GM23338 (cell line): ENCODE measurements at regions not wholly inside any gene's neighbourhood (a gene's known extent, or its start where the extent isn't known, plus 50 kb on each side); places are given as distances from the start of the nearest gene placed in this dataset.

Experiments
- ATAC-seq: fragments of 200-7000 bp; cut with Tn5 transposase; 3 replicates; pipeline ENCODE4 v1.9.1; 2020
- DNase-seq: peaks from one replicate; pipeline ENCODE4 v3.0.0-alpha.2; 2015; ENCODE audit warnings: low spot score
- H2AFZ ChIP-seq: fragments of 200-600 bp; sonication (generic); 2 replicates; pipeline ENCODE4 v1.8.0; 2016; ENCODE audit warnings: antibody characterized with exemption, mild to moderate bottlenecking, moderate library complexity
- H3F3A ChIP-seq: fragments of 200-600 bp; sonication (generic); replicated peaks from 2 replicates; pipeline ENCODE4 v1.8.0; 2017; ENCODE audit warnings: antibody characterized with exemption, mixed run types, low read depth
- H3K27ac ChIP-seq: fragments of 200-600 bp; sonication (generic); 2 replicates; pipeline ENCODE4 v1.6.1; 2016; ENCODE audit warnings: low read depth
- H3K27me3 ChIP-seq: fragments of 200-600 bp; sonication (generic); 2 replicates; pipeline ENCODE4 v1.8.0; 2016; ENCODE audit warnings: mild to moderate bottlenecking, mixed run types, moderate library complexity; ENCODE audit not compliant: insufficient read depth
- H3K36me3 ChIP-seq: fragments of 200-600 bp; sonication (generic); 2 replicates; pipeline ENCODE4 v1.8.0; 2016; ENCODE audit warnings: mild to moderate bottlenecking; ENCODE audit not compliant: insufficient read depth
- H3K4me1 ChIP-seq: fragments of 200-600 bp; sonication (generic); 2 replicates; pipeline ENCODE4 v1.8.0; 2016; ENCODE audit warnings: mild to moderate bottlenecking, moderate library complexity; ENCODE audit not compliant: insufficient read depth
- H3K4me2 ChIP-seq: fragments of 200-600 bp; sonication (generic); 2 replicates; pipeline ENCODE4 v1.7.1; 2017; ENCODE audit warnings: mixed run types
- H3K4me3 ChIP-seq: fragments of 200-600 bp; sonication (generic); 2 replicates; pipeline ENCODE4 v1.6.1; 2016; ENCODE audit warnings: mixed run types
- H3K79me2 ChIP-seq: fragments of 200-600 bp; sonication (generic); replicated peaks from 2 replicates; pipeline ENCODE4 v1.8.0; 2017; ENCODE audit warnings: mild to moderate bottlenecking; ENCODE audit not compliant: insufficient read depth
- H3K9me2 ChIP-seq: fragments of 200-600 bp; sonication (generic); 2 replicates; pipeline ENCODE4 v1.8.0; 2017; ENCODE audit not compliant: insufficient read depth
- H4K20me1 ChIP-seq: fragments of 200-600 bp; sonication (generic); replicated peaks from 2 replicates; pipeline ENCODE4 v1.8.0; 2017; ENCODE audit warnings: mild to moderate bottlenecking; ENCODE audit not compliant: insufficient read depth
- H3K27ac Mint-ChIP-seq: 2 replicates; pipeline ENCODE4 v1.8.0; 2020; ENCODE audit warnings: inconsistent platforms, mild to moderate bottlenecking, moderate library complexity, mixed read lengths
- H3K27me3 Mint-ChIP-seq: 3 replicates; pipeline ENCODE4 v1.8.0; 2022; ENCODE audit warnings: low read depth, mild to moderate bottlenecking, moderate library complexity, mixed read lengths, inconsistent platforms; ENCODE audit not compliant: insufficient read depth, poor library complexity
- H3K36me3 Mint-ChIP-seq: 3 replicates; pipeline ENCODE4 v1.8.0; 2021; ENCODE audit warnings: low read depth, mild to moderate bottlenecking, inconsistent platforms, moderate library complexity, mixed read lengths
- H3K4me1 Mint-ChIP-seq: 3 replicates; pipeline ENCODE4 v1.8.0; 2020; ENCODE audit warnings: mild to moderate bottlenecking, inconsistent platforms, mixed read lengths
- H3K4me3 Mint-ChIP-seq: 3 replicates; pipeline ENCODE4 v1.8.0; 2021; ENCODE audit warnings: moderate library complexity, mild to moderate bottlenecking, inconsistent platforms, mixed read lengths
- H3K9me3 Mint-ChIP-seq: 3 replicates; pipeline ENCODE4 v1.8.0; 2020; ENCODE audit warnings: moderate library complexity, mild to moderate bottlenecking, inconsistent platforms, mixed read lengths
- CREB1 ChIP-seq: fragments of 250-450 bp; sonication (Bioruptor Pico); IDR thresholded peaks from 2 replicates; pipeline ENCODE4 v1.5.0; 2020; ENCODE audit warnings: low read depth, mild to moderate bottlenecking, moderate library complexity
- EZH2 ChIP-seq: fragments of 200-600 bp; sonication (generic); IDR thresholded peaks from one replicate; pipeline ENCODE4 v1.8.0; 2017; ENCODE audit warnings: antibody characterized with exemption, mild to moderate bottlenecking, low read depth; ENCODE audit not compliant: unreplicated experiment
- EZH2phosphoT487 ChIP-seq: fragments of 200-600 bp; sonication (generic); IDR thresholded peaks from one replicate; pipeline ENCODE4 v1.8.1; 2018; ENCODE audit warnings: antibody characterized with exemption; ENCODE audit not compliant: unreplicated experiment
- JUNB ChIP-seq: IDR thresholded peaks from one replicate; pipeline ENCODE4 v1.6.1; 2016; ENCODE audit warnings: antibody characterized with exemption; ENCODE audit not compliant: unreplicated experiment
- NANOG ChIP-seq: IDR thresholded peaks from 2 replicates; pipeline ENCODE4 v1.6.1; 2016; ENCODE audit warnings: antibody characterized with exemption, borderline replicate concordance
- POLR2AphosphoS5 ChIP-seq: IDR thresholded peaks from 2 replicates; pipeline ENCODE4 v1.6.1; 2016; ENCODE audit warnings: antibody characterized with exemption, low read depth
- STAT1 ChIP-seq: IDR thresholded peaks from one replicate; pipeline ENCODE4 v1.6.1; 2016; ENCODE audit warnings: antibody characterized with exemption; ENCODE audit not compliant: unreplicated experiment
- ZNF114 ChIP-seq: fragments of 250-450 bp; sonication (Bioruptor Pico); IDR thresholded peaks from 2 replicates; pipeline ENCODE4 v1.5.0; 2020; ENCODE audit warnings: mild to moderate bottlenecking, moderate library complexity
- TF ChIP-seq, protein P1 (sequence below), 2 experiments: fragments of 200-600 bp in 1 of 2; sonication (generic) in 1 of 2; conservative IDR thresholded peaks; 2 replicates each; pipeline versions ENCODE4 v1.5.1 to v1.6.1; 2016 to 2017; ENCODE audit warnings: antibody characterized with exemption in 2 of 2, low read depth in 2 of 2, mild to moderate bottlenecking in 2 of 2, moderate library complexity in 1 of 2
- TF ChIP-seq, protein P2 (sequence below): IDR thresholded peaks from 2 replicates; pipeline ENCODE4 v1.6.1; 2016; ENCODE audit warnings: antibody characterized with exemption
- TF ChIP-seq, protein P3 (sequence below): fragments of 250-450 bp; sonication (Bioruptor Pico); IDR thresholded peaks from 2 replicates; pipeline ENCODE4 v1.5.0; 2020; ENCODE audit warnings: mild to moderate bottlenecking, moderate library complexity

DNA sequence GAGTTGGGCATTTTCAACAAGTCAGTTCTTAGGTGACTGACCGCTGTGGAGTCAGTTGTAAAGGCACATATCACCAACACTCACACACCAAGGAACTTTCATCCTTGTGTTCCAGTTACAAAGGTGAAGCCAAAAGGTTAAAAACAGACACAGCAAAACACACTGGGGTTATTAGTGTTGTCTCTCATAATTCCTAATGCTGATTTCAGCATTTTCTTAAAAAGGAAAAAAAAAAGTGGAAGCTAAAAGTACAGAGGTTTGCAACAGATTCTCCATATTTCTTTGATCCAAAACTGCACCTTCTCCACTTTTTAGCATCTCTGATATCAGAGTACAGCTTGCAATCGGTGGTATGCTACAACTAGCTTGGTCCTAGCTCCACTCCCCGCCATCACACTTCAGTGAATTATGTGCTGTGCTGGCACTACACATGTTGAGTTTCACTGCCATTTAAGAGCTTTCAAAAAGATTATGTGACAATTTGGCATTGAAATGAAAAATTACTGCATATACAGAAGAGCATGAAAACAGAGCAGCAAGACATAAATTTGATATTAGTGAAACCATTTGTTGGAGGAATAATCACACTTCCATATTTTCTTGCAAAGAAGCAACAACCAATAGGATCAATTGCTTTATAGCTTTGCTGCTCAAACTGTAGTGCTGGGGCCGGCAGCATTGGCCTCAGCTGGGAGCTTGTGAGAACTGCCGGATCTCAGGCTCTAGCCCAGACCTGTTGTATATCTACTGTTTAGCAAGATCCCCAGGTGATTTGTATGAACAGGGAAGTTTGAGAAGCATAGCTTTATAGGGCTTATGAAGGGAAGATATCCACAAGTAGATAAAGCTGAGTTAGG lies 62.3 kb upstream of the DAPL1 start:
- Mint-ChIP-seq H3K27me3 (peaks cover 5% of the 10 kb centered on the region), H3K4me3 (no peak overlapping the region), H3K4me1 (peaks cover 3% of the 10 kb centered on the region; the same call in 2 of the 3 replicates), H3K36me3 (no peaks in the 10 kb centered on the region), H3K27ac (no peak overlapping the region), H3K9me3 (no peaks in the 10 kb centered on the region)
- H3K4me2 ChIP-seq = no peak overlapping the region
- H3K27me3 ChIP-seq = no peaks in the 10 kb centered on the region
- H4K20me1 ChIP-seq = no peaks in the 10 kb centered on the region
- H2AFZ ChIP-seq = 0 out of 2 replicates have a peak overlapping the region, but pooled peaks have one; percentile 23
- ATAC-seq = peak; percentile 36
- no peaks in the 10 kb centered on the region for H3F3A ChIP-seq
- H3K36me3 ChIP-seq = no peaks in the 10 kb centered on the region
- no peaks in the 10 kb centered on the region for H3K4me1 ChIP-seq
- H3K79me2 ChIP-seq = no peaks in the 10 kb centered on the region
- no peak for DNase-seq
- no peak overlapping the region for H3K27ac ChIP-seq
- peaks cover 10% of the 10 kb centered on the region; the same call in 1 of the 2 replicates for H3K9me2 ChIP-seq
- no peak overlapping the region for H3K4me3 ChIP-seq
- TF ChIP-seq JUNB (no peak), EZH2 (no peak), CREB1 (CRISPR knock-in tag) (no peak), ZNF114 (CRISPR knock-in tag) (no peak), EZH2phosphoT487 (no peak), POLR2AphosphoS5 (no peak)
- TF ChIP-seq, protein P1, sequence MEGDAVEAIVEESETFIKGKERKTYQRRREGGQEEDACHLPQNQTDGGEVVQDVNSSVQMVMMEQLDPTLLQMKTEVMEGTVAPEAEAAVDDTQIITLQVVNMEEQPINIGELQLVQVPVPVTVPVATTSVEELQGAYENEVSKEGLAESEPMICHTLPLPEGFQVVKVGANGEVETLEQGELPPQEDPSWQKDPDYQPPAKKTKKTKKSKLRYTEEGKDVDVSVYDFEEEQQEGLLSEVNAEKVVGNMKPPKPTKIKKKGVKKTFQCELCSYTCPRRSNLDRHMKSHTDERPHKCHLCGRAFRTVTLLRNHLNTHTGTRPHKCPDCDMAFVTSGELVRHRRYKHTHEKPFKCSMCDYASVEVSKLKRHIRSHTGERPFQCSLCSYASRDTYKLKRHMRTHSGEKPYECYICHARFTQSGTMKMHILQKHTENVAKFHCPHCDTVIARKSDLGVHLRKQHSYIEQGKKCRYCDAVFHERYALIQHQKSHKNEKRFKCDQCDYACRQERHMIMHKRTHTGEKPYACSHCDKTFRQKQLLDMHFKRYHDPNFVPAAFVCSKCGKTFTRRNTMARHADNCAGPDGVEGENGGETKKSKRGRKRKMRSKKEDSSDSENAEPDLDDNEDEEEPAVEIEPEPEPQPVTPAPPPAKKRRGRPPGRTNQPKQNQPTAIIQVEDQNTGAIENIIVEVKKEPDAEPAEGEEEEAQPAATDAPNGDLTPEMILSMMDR (conservative IDR thresholded peaks at IDR 0.05; ENCODE audit: low read depth in 2 of 2) = no peak
- TF ChIP-seq, protein P2, sequence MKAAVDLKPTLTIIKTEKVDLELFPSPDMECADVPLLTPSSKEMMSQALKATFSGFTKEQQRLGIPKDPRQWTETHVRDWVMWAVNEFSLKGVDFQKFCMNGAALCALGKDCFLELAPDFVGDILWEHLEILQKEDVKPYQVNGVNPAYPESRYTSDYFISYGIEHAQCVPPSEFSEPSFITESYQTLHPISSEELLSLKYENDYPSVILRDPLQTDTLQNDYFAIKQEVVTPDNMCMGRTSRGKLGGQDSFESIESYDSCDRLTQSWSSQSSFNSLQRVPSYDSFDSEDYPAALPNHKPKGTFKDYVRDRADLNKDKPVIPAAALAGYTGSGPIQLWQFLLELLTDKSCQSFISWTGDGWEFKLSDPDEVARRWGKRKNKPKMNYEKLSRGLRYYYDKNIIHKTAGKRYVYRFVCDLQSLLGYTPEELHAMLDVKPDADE = no peak

DNA sequence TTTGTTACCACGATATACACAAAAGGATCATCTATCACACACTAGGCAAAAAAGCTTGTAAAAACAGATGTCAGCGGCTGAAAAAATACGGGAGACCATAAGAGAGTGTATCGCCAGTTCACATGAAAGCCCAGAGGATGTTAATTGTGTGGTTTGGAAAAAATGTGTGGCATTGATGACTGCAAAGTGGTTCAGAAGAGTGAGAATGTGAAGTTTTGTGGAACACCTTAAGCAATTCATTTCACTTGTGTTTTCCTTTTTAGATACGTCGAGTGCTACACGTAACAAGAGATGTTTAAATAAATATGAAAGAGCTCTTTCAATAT lies 61.7 kb upstream of the DAPL1 start:
- no peak for ATAC-seq
- H2AFZ ChIP-seq = 0 out of 2 replicates have a peak overlapping the region, but pooled peaks have one; percentile 23
- no peaks in the 10 kb centered on the region for H4K20me1 ChIP-seq
- H3K27me3 ChIP-seq = no peaks in the 10 kb centered on the region
- H3K9me2 ChIP-seq = peaks cover 10% of the 10 kb centered on the region; the same call in 1 of the 2 replicates
- Mint-ChIP-seq H3K27ac (no peak overlapping the region), H3K4me3 (no peak overlapping the region), H3K36me3 (no peaks in the 10 kb centered on the region), H3K27me3 (peaks cover 6% of the 10 kb centered on the region), H3K9me3 (no peaks in the 10 kb centered on the region), H3K4me1 (peaks cover 3% of the 10 kb centered on the region; the same call in 2 of the 3 replicates)
- H3K4me1 ChIP-seq = no peaks in the 10 kb centered on the region
- no peaks in the 10 kb centered on the region for H3K36me3 ChIP-seq
- H3K4me3 ChIP-seq = no peak overlapping the region
- no peak overlapping the region for H3K27ac ChIP-seq
- H3K79me2 ChIP-seq = no peaks in the 10 kb centered on the region
- no peak overlapping the region for H3K4me2 ChIP-seq
- no peak for DNase-seq
- no peaks in the 10 kb centered on the region for H3F3A ChIP-seq
- TF ChIP-seq, protein P2 = no peak
- no peak for TF ChIP-seq JUNB
- TF ChIP-seq CREB1 (CRISPR knock-in tag) = no peak
- TF ChIP-seq NANOG = no peak
- TF ChIP-seq, protein P3, sequence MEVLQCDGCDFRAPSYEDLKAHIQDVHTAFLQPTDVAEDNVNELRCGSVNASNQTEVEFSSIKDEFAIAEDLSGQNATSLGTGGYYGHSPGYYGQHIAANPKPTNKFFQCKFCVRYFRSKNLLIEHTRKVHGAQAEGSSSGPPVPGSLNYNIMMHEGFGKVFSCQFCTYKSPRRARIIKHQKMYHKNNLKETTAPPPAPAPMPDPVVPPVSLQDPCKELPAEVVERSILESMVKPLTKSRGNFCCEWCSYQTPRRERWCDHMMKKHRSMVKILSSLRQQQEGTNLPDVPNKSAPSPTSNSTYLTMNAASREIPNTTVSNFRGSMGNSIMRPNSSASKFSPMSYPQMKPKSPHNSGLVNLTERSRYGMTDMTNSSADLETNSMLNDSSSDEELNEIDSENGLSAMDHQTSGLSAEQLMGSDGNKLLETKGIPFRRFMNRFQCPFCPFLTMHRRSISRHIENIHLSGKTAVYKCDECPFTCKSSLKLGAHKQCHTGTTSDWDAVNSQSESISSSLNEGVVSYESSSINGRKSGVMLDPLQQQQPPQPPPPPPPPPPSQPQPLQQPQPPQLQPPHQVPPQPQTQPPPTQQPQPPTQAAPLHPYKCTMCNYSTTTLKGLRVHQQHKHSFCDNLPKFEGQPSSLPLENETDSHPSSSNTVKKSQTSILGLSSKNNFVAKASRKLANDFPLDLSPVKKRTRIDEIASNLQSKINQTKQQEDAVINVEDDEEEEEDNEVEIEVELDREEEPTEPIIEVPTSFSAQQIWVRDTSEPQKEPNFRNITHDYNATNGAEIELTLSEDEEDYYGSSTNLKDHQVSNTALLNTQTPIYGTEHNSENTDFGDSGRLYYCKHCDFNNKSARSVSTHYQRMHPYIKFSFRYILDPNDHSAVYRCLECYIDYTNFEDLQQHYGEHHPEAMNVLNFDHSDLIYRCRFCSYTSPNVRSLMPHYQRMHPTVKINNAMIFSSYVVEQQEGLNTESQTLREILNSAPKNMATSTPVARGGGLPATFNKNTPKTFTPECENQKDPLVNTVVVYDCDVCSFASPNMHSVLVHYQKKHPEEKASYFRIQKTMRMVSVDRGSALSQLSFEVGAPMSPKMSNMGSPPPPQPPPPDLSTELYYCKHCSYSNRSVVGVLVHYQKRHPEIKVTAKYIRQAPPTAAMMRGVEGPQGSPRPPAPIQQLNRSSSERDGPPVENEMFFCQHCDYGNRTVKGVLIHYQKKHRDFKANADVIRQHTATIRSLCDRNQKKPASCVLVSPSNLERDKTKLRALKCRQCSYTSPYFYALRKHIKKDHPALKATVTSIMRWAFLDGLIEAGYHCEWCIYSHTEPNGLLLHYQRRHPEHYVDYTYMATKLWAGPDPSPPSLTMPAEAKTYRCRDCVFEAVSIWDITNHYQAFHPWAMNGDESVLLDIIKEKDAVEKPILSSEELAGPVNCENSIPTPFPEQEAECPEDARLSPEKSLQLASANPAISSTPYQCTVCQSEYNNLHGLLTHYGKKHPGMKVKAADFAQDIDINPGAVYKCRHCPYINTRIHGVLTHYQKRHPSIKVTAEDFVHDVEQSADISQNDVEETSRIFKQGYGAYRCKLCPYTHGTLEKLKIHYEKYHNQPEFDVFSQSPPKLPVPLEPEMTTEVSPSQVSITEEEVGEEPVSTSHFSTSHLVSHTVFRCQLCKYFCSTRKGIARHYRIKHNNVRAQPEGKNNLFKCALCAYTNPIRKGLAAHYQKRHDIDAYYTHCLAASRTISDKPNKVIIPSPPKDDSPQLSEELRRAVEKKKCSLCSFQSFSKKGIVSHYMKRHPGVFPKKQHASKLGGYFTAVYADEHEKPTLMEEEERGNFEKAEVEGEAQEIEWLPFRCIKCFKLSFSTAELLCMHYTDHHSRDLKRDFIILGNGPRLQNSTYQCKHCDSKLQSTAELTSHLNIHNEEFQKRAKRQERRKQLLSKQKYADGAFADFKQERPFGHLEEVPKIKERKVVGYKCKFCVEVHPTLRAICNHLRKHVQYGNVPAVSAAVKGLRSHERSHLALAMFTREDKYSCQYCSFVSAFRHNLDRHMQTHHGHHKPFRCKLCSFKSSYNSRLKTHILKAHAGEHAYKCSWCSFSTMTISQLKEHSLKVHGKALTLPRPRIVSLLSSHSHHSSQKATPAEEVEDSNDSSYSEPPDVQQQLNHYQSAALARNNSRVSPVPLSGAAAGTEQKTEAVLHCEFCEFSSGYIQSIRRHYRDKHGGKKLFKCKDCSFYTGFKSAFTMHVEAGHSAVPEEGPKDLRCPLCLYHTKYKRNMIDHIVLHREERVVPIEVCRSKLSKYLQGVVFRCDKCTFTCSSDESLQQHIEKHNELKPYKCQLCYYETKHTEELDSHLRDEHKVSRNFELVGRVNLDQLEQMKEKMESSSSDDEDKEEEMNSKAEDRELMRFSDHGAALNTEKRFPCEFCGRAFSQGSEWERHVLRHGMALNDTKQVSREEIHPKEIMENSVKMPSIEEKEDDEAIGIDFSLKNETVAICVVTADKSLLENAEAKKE (CRISPR knock-in tag) = no peak
- TF ChIP-seq STAT1 = no peak
